H1 (cell line): ENCODE measurements at regions not wholly inside any gene's neighbourhood (a gene's known extent, or its start where the extent isn't known, plus 50 kb on each side); places are given as distances from the start of the nearest gene placed in this dataset.

Experiments used
- CEBPB ChIP-seq: IDR thresholded peaks from 2 replicates; pipeline ENCODE4 v1.6.1; 2012; ENCODE audit warnings: low read depth, low read length
- CHD1 ChIP-seq: IDR thresholded peaks from 2 replicates; pipeline ENCODE4 v1.6.1; 2012; ENCODE audit warnings: low read depth, low read length, improper control_type of control experiment
- EP300 ChIP-seq, 2 experiments: IDR thresholded peaks; 1 replicate in 1 of 2; 2 replicates in 1 of 2; pipeline ENCODE4 v1.6.1; 2011 to 2012; ENCODE audit warnings: low read depth in 2 of 2, low read length in 2 of 2, mild to moderate bottlenecking in 2 of 2, borderline replicate concordance in 1 of 2, inconsistent platforms in 1 of 2, moderate library complexity in 1 of 2
- POLR2A ChIP-seq, 2 experiments: IDR thresholded peaks; 1 replicate in 1 of 2; 2 replicates in 1 of 2; pipeline ENCODE4 v1.6.1; 2011; ENCODE audit warnings: low read depth in 2 of 2, low read length in 2 of 2, mild to moderate bottlenecking in 2 of 2; ENCODE audit errors: control extremely low read depth in 1 of 2
- RAD21 ChIP-seq, 2 experiments: IDR thresholded peaks in 1 of 2; conservative IDR thresholded peaks in 1 of 2; 2 replicates each; pipeline ENCODE4 v1.6.1; 2011; ENCODE audit warnings: low read depth in 2 of 2, low read length in 2 of 2, improper control_type of control experiment in 1 of 2, inconsistent platforms in 1 of 2, mild to moderate bottlenecking in 1 of 2, moderate library complexity in 1 of 2
- SP1 ChIP-seq: IDR thresholded peaks from 2 replicates; pipeline ENCODE4 v1.6.1; 2011; ENCODE audit warnings: low read depth, low read length
- SUZ12 ChIP-seq: fragments of 200-600 bp; sonication (generic); IDR thresholded peaks from 2 replicates; pipeline ENCODE4 v1.6.1; 2012; ENCODE audit warnings: mild to moderate bottlenecking, inconsistent platforms, low read length, moderate library complexity, mixed read lengths
- ZNF274 ChIP-seq: IDR thresholded peaks from 2 replicates; pipeline ENCODE4 v1.7.0; 2012; ENCODE audit warnings: low read length, borderline replicate concordance; ENCODE audit errors: extremely low read depth
- TF ChIP-seq, protein P1 (sequence below), 3 experiments: IDR thresholded peaks; 1 replicate in 2 of 3; 2 replicates in 1 of 3; pipeline versions ENCODE4 v1.5.1 to v1.6.1; 2011; ENCODE audit warnings: low read length in 3 of 3, mild to moderate bottlenecking in 3 of 3, inconsistent platforms in 2 of 3, low read depth in 1 of 3, moderate library complexity in 1 of 3; ENCODE audit not compliant: insufficient read depth in 1 of 3; ENCODE audit errors: control extremely low read depth in 1 of 3

DNA sequence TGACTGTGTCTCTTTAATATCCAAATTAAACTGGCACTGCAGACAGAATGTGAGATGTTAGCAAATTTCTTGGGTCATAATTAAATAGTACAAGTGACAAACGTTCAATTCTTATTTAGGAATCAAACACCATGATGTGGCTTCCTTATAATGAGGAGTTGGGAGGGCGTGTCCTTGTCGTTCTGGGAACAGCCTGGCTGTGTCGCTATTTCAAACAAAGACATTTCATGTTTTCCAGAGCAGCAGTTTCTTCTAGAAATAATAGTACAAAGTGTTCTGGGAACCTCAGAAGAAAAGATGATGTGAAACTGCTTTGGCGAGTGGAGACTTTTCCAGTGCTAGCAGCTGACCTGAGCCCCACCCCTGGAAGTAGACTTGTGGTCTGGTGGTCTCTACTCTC is 301.7 kb upstream of the N4BP1 start:
- no peak for TF ChIP-seq POLR2A (IDR thresholded peaks at IDR 0.05; ENCODE audit: control extremely low read depth in 1 of 2, low read depth in 2 of 2, low read length in 2 of 2)
- TF ChIP-seq RAD21 (IDR thresholded peaks at IDR 0.05 in 1 of 2, conservative IDR thresholded peaks at IDR 0.05 in 1 of 2; ENCODE audit: low read depth in 2 of 2, low read length in 2 of 2): peak in 1 of 2 experiments; percentile 20; a peak in 2 of 4 replicates
- TF ChIP-seq, protein P1, sequence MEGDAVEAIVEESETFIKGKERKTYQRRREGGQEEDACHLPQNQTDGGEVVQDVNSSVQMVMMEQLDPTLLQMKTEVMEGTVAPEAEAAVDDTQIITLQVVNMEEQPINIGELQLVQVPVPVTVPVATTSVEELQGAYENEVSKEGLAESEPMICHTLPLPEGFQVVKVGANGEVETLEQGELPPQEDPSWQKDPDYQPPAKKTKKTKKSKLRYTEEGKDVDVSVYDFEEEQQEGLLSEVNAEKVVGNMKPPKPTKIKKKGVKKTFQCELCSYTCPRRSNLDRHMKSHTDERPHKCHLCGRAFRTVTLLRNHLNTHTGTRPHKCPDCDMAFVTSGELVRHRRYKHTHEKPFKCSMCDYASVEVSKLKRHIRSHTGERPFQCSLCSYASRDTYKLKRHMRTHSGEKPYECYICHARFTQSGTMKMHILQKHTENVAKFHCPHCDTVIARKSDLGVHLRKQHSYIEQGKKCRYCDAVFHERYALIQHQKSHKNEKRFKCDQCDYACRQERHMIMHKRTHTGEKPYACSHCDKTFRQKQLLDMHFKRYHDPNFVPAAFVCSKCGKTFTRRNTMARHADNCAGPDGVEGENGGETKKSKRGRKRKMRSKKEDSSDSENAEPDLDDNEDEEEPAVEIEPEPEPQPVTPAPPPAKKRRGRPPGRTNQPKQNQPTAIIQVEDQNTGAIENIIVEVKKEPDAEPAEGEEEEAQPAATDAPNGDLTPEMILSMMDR (IDR thresholded peaks at IDR 0.05; ENCODE audit: control extremely low read depth in 1 of 3, insufficient read depth in 1 of 3, low read depth in 1 of 3, low read length in 3 of 3): peak; percentile 2 to 30 (median 12); a peak in 3 of 4 replicates
- TF ChIP-seq ZNF274: no peak
- TF ChIP-seq SP1: no peak
- TF ChIP-seq CEBPB: no peak
- no peak for TF ChIP-seq EP300 (IDR thresholded peaks at IDR 0.05; ENCODE audit: borderline replicate concordance in 1 of 2, low read depth in 2 of 2, low read length in 2 of 2)
- TF ChIP-seq CHD1: no peak
- no peak for TF ChIP-seq SUZ12
